ENCODE measurements at regions not wholly inside any gene's neighbourhood (a gene's known extent, or its start where the extent isn't known, plus 50 kb on each side); places are given as distances from the start of the nearest gene placed in this dataset.

DNA sequence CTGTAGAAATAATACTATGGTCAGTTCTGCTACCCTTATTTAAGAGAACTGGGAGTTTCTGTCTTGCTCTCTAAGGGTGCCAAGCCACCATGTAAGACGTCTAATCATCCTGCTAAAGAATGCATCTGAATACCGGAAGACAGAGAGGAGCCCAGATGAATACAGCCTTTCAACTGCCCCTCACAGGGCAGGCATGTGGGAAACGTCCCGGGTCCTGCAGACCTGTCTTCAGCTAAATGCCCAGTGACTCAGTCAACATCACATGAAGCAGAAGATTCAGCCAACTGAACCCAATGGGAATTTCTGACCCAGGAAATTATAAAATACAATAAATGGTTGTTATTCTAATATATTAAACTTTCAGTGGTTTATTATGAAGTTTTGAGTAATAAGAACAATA is 2141.0 kb upstream of the AGA start:
- Histone ChIP-seq H3K4me3 (no peak overlapping the region), H3K27me3 (no peaks in the 10 kb centered on the region), H3K27ac (no peak overlapping the region), H3K9me3 (peaks cover 12% of the 10 kb centered on the region), H3K36me3 (no peaks in the 10 kb centered on the region), H3K4me1 (no peaks in the 10 kb centered on the region)
- 52% methylated on average over 4 of the region's 4 CpGs for WGBS
- DNase-seq (ENCODE audit: low spot score in 2 of 2) = no peak
- TF ChIP-seq CTCF (IDR thresholded peaks at IDR 0.05) (no peak), POLR2A (IDR thresholded peaks at IDR 0.05) (no peak), EP300 (IDR thresholded peaks at IDR 0.05) (no peak), POLR2AphosphoS5 (IDR thresholded peaks at IDR 0.05) (no peak)

DNA sequence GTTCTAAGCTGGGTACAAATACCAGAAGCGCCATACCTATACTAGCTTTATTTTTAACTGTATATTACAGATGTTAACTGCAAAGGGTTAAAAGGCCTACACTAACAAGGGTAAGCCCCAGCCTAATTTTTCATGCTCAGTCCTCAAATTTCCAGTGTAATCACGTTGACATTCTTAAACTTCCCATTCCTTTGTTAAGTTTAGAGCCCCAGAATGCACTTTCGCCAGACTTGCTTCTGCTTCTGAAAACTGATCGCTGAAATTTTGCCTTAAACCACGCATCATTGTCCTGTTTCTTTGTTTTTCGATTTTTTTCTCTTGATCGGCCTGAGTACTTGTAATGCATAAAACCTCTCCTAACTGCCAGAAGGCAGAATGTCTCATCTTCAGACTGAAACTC is 2141.9 kb upstream of the AGA start:
- H3K4me1 ChIP-seq = no peaks in the 10 kb centered on the region
- TF ChIP-seq POLR2AphosphoS5 (IDR thresholded peaks at IDR 0.05) (no peak), EP300 (IDR thresholded peaks at IDR 0.05) (no peak), POLR2A (IDR thresholded peaks at IDR 0.05) (no peak), CTCF (IDR thresholded peaks at IDR 0.05) (no peak)
- H3K27me3 ChIP-seq = no peaks in the 10 kb centered on the region
- no peaks in the 10 kb centered on the region for H3K36me3 ChIP-seq
- WGBS = 61% methylated on average over 7 of the region's 7 CpGs
- no peak overlapping the region for H3K4me3 ChIP-seq
- H3K9me3 ChIP-seq = peaks cover 4% of the 10 kb centered on the region
- DNase-seq (ENCODE audit: low spot score in 2 of 2) = no peak
- H3K27ac ChIP-seq = no peak overlapping the region

GRCh38 chr4:179585761-179586160 is 2143.5 kb upstream of the AGA start:
- no peaks in the 10 kb centered on the region for H3K27me3 ChIP-seq
- peaks cover 3% of the 10 kb centered on the region for H3K9me3 ChIP-seq
- WGBS = 78% methylated on average over 3 of the region's 3 CpGs
- H3K4me1 ChIP-seq = no peaks in the 10 kb centered on the region
- no peak overlapping the region for H3K4me3 ChIP-seq
- no peak for DNase-seq (ENCODE audit: low spot score in 2 of 2)
- TF ChIP-seq POLR2A (IDR thresholded peaks at IDR 0.05) = no peak
- TF ChIP-seq EP300 (IDR thresholded peaks at IDR 0.05) = no peak
- no peak for TF ChIP-seq CTCF (IDR thresholded peaks at IDR 0.05)
- no peak for TF ChIP-seq POLR2AphosphoS5 (IDR thresholded peaks at IDR 0.05)
- no peak overlapping the region for H3K27ac ChIP-seq
- no peaks in the 10 kb centered on the region for H3K36me3 ChIP-seq

GRCh38 chr4:179586460-179586859 is 2144.2 kb upstream of the AGA start:
- WGBS = 86% methylated on average over 8 of the region's 8 CpGs
- TF ChIP-seq POLR2A (IDR thresholded peaks at IDR 0.05) (no peak), POLR2AphosphoS5 (IDR thresholded peaks at IDR 0.05) (no peak), CTCF (IDR thresholded peaks at IDR 0.05) (no peak), EP300 (IDR thresholded peaks at IDR 0.05) (no peak)
- no peaks in the 10 kb centered on the region for H3K27me3 ChIP-seq

DNA sequence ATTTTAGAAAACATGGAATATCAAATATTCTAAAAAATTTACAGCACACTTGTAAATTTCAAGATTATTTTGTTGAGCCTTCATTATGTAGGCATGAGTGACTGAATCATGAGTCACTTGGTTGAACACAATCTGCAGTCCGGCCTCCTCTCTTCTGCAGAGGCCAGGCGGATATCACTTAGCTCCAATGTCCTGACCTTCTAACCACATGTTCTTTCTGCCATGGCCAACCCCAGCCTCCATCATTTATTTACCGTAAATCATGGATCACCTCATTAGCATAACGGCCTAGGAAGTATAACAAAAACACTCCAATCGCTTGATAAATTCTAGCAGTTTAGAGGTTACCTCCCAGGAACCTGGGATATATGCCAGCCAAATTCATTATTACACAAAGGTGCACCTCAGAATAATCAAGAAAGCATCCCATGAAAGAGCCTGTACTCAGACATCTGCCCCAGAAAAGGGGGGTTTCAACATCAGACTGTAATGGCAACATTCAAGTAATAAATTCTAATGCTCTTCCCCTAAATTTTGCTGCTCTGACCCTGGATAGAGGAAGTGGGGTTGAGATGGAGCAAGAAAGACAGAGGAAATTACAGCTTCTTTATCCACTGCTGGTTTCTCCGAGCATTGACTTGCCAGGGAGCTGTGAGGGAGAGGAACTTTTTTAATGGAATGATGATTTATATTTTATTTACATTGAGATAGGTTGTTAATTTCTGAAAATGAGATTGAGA is 2153.6 kb upstream of the AGA start:
- DNase-seq (ENCODE audit: low spot score in 2 of 2) = no peak
- no peak overlapping the region for H3K4me3 ChIP-seq
- H3K36me3 ChIP-seq = no peaks in the 10 kb centered on the region
- no peaks in the 10 kb centered on the region for H3K4me1 ChIP-seq
- no peak for TF ChIP-seq POLR2AphosphoS5 (IDR thresholded peaks at IDR 0.05)
- TF ChIP-seq POLR2A (IDR thresholded peaks at IDR 0.05) = no peak
- TF ChIP-seq CTCF (IDR thresholded peaks at IDR 0.05) = no peak
- no peak for TF ChIP-seq EP300 (IDR thresholded peaks at IDR 0.05)
- H3K9me3 ChIP-seq = no peaks in the 10 kb centered on the region
- no peaks in the 10 kb centered on the region for H3K27me3 ChIP-seq
- WGBS = 89% methylated on average over 6 of the region's 6 CpGs
- H3K27ac ChIP-seq = no peak overlapping the region

More at GRCh38 chr4:179586460-179586859, 2144.2 kb upstream of the AGA start:
- DNase-seq (ENCODE audit: low spot score in 2 of 2) = no peak
- Histone ChIP-seq H3K4me3 (no peak overlapping the region), H3K4me1 (no peaks in the 10 kb centered on the region), H3K36me3 (no peaks in the 10 kb centered on the region), H3K9me3 (peaks cover 3% of the 10 kb centered on the region), H3K27ac (no peak overlapping the region)
